ENCODE measurements at regions not wholly inside any gene's neighbourhood (a gene's known extent, or its start where the extent isn't known, plus 50 kb on each side); places are given as distances from the start of the nearest gene placed in this dataset.
"Not testable (repeated sequence)": the region's sequence is repeated elsewhere in the genome, so short reads cannot be mapped to it uniquely, and the experiment has no call there.

DNA sequence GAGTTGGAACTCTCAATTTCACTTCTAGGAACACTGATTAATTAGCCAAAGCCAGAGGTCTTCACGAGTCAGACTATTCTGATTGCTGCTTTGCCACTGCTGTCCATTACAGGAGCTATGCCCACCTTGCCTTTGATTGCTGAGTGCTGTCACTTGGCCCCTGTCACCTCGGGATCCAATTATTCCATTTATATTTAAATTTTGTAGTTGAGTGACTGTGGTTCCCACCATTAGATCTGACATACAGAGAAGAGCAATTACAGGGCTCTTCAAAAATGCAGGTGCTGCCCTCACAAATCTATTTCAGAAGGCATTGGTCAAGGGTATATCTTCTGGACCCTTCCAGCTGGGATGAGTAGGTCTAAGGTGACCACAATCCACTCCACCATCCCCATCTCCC is 200.8 kb downstream of the GJA1 start:
- H3K36me3 ChIP-seq (ENCODE audit: insufficient read depth, low read length); H3K27ac ChIP-seq (ENCODE audit: low read length); H3F3A ChIP-seq (ENCODE audit: insufficient read depth, low read length, poor library complexity, severe bottlenecking); H3K4me2 ChIP-seq (ENCODE audit: low read length); H3K79me2 ChIP-seq (replicated peaks; ENCODE audit: insufficient read depth, low read length); H3K4me3 ChIP-seq (ENCODE audit: low read length); H3K9me2 ChIP-seq (ENCODE audit: insufficient read depth, low read length); H4K20me1 ChIP-seq (ENCODE audit: insufficient read depth); H2AFZ ChIP-seq (ENCODE audit: low read depth, low read length); H3K27me3 ChIP-seq (ENCODE audit: insufficient read depth, low read depth, low read length); H3K9me3 ChIP-seq (ENCODE audit: low read length); H3K9ac ChIP-seq (ENCODE audit: low read length): not testable (repeated sequence)

- no peak overlapping the region for H3K4me3 ChIP-seq (ENCODE audit: low read length)
Observed at GRCh38 chr6:121639021-121639420, 203.6 kb downstream of the GJA1 start.

More at GRCh38 chr6:121639021-121639420, 203.6 kb downstream of the GJA1 start:
- Histone ChIP-seq H3K27me3 (ENCODE audit: insufficient read depth, low read depth, low read length) (no peaks in the 10 kb centered on the region), H3K27ac (ENCODE audit: low read length) (no peak overlapping the region), H4K20me1 (ENCODE audit: insufficient read depth) (no peaks in the 10 kb centered on the region), H3F3A (ENCODE audit: insufficient read depth, low read length, poor library complexity, severe bottlenecking) (no peaks in the 10 kb centered on the region), H3K9me3 (ENCODE audit: low read length) (no peaks in the 10 kb centered on the region), H3K36me3 (ENCODE audit: insufficient read depth, low read length) (no peaks in the 10 kb centered on the region), H2AFZ (ENCODE audit: low read depth, low read length) (no peak overlapping the region), H3K79me2 (replicated peaks; ENCODE audit: insufficient read depth, low read length) (no peaks in the 10 kb centered on the region), H3K9me2 (ENCODE audit: insufficient read depth, low read length) (no peaks in the 10 kb centered on the region), H3K9ac (ENCODE audit: low read length) (no peak overlapping the region), H3K4me2 (ENCODE audit: low read length) (no peak overlapping the region)
- TF ChIP-seq RAD21 (conservative IDR thresholded peaks at IDR 0.05) (no peak), TAF1 (IDR thresholded peaks at IDR 0.05; ENCODE audit: low read depth) (no peak), EZH2 (IDR thresholded peaks at IDR 0.05; ENCODE audit: borderline replicate concordance, insufficient read depth, low read length, poor library complexity, severe bottlenecking) (no peak), POLR2AphosphoS5 (IDR thresholded peaks at IDR 0.05) (no peak), EP300 (conservative IDR thresholded peaks at IDR 0.05; ENCODE audit: poor library complexity, severe bottlenecking) (no peak), SMC3 (conservative IDR thresholded peaks at IDR 0.05; ENCODE audit: poor library complexity) (no peak), MXI1 (conservative IDR thresholded peaks at IDR 0.05; ENCODE audit: poor library complexity, severe bottlenecking) (no peak), REST (IDR thresholded peaks at IDR 0.05; ENCODE audit: borderline replicate concordance) (no peak)
- TF ChIP-seq, protein P1, sequence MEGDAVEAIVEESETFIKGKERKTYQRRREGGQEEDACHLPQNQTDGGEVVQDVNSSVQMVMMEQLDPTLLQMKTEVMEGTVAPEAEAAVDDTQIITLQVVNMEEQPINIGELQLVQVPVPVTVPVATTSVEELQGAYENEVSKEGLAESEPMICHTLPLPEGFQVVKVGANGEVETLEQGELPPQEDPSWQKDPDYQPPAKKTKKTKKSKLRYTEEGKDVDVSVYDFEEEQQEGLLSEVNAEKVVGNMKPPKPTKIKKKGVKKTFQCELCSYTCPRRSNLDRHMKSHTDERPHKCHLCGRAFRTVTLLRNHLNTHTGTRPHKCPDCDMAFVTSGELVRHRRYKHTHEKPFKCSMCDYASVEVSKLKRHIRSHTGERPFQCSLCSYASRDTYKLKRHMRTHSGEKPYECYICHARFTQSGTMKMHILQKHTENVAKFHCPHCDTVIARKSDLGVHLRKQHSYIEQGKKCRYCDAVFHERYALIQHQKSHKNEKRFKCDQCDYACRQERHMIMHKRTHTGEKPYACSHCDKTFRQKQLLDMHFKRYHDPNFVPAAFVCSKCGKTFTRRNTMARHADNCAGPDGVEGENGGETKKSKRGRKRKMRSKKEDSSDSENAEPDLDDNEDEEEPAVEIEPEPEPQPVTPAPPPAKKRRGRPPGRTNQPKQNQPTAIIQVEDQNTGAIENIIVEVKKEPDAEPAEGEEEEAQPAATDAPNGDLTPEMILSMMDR (IDR thresholded peaks at IDR 0.05; ENCODE audit: poor library complexity, severe bottlenecking), result no peak
